Osteocyte (in vitro differentiated cells): ENCODE measurements at regions not wholly inside any gene's neighbourhood (a gene's known extent, or its start where the extent isn't known, plus 50 kb on each side); places are given as distances from the start of the nearest gene placed in this dataset.

Experiments
- DNase-seq: peaks from one replicate; pipeline ENCODE4 v3.0.0; 2021; ENCODE audit warnings: mixed read lengths; ENCODE audit not compliant: unreplicated experiment; ENCODE audit errors: extremely low spot score
- H3K27ac Mint-ChIP-seq: one replicate; pipeline ENCODE4 v1.8.0; 2021; ENCODE audit warnings: mild to moderate bottlenecking, mixed read lengths; ENCODE audit not compliant: unreplicated experiment
- H3K27me3 Mint-ChIP-seq: one replicate; pipeline ENCODE4 v1.8.0; 2021; ENCODE audit warnings: mixed read lengths; ENCODE audit not compliant: unreplicated experiment
- H3K36me3 Mint-ChIP-seq: one replicate; pipeline ENCODE4 v1.8.0; 2021; ENCODE audit warnings: mixed read lengths; ENCODE audit not compliant: unreplicated experiment
- H3K4me1 Mint-ChIP-seq: one replicate; pipeline ENCODE4 v1.8.0; 2021; ENCODE audit warnings: mixed read lengths; ENCODE audit not compliant: unreplicated experiment
- H3K4me3 Mint-ChIP-seq: one replicate; pipeline ENCODE4 v1.8.0; 2021; ENCODE audit warnings: mild to moderate bottlenecking, moderate library complexity, mixed read lengths; ENCODE audit not compliant: unreplicated experiment
- H3K9me3 Mint-ChIP-seq: one replicate; pipeline ENCODE4 v1.8.0; 2021; ENCODE audit warnings: mixed read lengths; ENCODE audit not compliant: unreplicated experiment
- TF ChIP-seq, protein P1 (sequence below): fragments of 200-600 bp; sonication (generic); IDR thresholded peaks from 2 replicates; pipeline ENCODE4 v1.5.0; 2021; ENCODE audit warnings: antibody characterized with exemption, mild to moderate bottlenecking, moderate library complexity

DNA sequence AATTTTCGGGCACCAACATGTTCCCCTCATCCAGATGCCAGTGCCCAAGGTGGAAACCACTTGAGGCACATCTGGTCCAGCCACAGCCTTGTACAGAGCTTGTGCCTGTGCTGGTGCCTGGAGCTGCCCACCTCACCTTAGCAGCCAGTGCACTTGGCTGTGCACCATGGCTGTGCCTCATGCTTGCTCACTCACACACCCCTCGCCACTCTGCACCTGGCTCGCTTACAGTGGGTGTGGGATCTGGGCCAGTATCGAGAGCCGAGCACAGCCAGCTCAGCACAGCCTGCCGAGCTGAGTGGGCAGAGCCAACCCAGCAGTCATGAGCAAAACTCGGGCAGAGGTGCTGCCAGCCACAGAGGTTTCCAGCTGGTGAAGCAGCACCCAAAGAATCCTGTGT, 139.9 kb upstream of the NUPR2 start:
- peaks cover 48% of the 10 kb centered on the region for H3K9me3 Mint-ChIP-seq
- no peaks in the 10 kb centered on the region for H3K4me1 Mint-ChIP-seq
- H3K36me3 Mint-ChIP-seq: no peaks in the 10 kb centered on the region
- H3K27ac Mint-ChIP-seq: no peak overlapping the region
- TF ChIP-seq, protein P1, sequence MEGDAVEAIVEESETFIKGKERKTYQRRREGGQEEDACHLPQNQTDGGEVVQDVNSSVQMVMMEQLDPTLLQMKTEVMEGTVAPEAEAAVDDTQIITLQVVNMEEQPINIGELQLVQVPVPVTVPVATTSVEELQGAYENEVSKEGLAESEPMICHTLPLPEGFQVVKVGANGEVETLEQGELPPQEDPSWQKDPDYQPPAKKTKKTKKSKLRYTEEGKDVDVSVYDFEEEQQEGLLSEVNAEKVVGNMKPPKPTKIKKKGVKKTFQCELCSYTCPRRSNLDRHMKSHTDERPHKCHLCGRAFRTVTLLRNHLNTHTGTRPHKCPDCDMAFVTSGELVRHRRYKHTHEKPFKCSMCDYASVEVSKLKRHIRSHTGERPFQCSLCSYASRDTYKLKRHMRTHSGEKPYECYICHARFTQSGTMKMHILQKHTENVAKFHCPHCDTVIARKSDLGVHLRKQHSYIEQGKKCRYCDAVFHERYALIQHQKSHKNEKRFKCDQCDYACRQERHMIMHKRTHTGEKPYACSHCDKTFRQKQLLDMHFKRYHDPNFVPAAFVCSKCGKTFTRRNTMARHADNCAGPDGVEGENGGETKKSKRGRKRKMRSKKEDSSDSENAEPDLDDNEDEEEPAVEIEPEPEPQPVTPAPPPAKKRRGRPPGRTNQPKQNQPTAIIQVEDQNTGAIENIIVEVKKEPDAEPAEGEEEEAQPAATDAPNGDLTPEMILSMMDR: no peak
- H3K27me3 Mint-ChIP-seq: no peaks in the 10 kb centered on the region
- no peak overlapping the region for H3K4me3 Mint-ChIP-seq
- no peak for DNase-seq

DNA sequence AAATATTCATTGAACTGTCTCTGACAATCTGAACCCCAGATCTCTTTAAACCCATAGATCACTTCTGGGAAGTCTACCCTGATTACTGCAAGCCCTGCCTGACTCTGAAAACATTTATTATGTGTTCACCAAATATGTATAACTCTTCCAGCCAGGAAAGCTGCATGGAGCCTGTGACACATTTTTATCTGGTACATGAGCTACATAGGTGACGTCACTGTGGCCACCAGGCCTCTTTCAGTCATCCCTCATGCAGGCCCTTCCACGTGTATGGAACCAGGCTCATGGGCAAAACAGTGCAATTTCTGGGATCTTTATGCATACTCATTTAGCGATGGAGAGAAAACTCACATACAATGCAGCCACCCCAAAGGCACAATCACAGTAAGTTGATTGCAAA, 133.9 kb upstream of the NUPR2 start:
- Mint-ChIP-seq H3K27me3 (no peaks in the 10 kb centered on the region), H3K36me3 (no peaks in the 10 kb centered on the region), H3K9me3 (peaks cover 45% of the 10 kb centered on the region), H3K4me3 (no peak overlapping the region), H3K4me1 (no peaks in the 10 kb centered on the region), H3K27ac (no peak overlapping the region)
- TF ChIP-seq, protein P1: no peak
- no peak for DNase-seq

DNA sequence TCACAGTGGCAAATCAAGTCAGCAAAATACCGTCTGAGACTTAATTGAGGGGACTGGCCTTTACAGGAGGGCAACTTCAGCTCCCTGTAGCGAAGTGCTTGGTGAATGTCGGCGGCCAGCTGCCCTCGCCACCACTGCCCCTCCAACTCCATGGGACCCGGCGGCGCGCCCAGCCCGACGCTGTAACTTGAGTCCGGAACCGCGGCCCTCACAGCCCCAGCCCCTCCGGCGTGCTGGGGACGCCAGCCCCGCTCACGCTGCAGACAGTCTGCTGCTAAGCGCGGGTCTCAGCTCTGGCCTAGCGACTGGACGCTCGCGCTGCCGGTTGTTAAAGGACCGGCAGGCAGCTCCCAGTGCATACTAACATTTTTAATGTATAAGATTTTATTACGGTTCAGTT, 113.4 kb upstream of the NUPR2 start:
- H3K27ac Mint-ChIP-seq: no peak overlapping the region
- H3K9me3 Mint-ChIP-seq: peaks cover 42% of the 10 kb centered on the region
- no peak overlapping the region for H3K4me3 Mint-ChIP-seq
- TF ChIP-seq, protein P1: no peak
- H3K36me3 Mint-ChIP-seq: no peaks in the 10 kb centered on the region
- no peaks in the 10 kb centered on the region for H3K4me1 Mint-ChIP-seq
- no peaks in the 10 kb centered on the region for H3K27me3 Mint-ChIP-seq
- peak; percentile 77 for DNase-seq

DNA sequence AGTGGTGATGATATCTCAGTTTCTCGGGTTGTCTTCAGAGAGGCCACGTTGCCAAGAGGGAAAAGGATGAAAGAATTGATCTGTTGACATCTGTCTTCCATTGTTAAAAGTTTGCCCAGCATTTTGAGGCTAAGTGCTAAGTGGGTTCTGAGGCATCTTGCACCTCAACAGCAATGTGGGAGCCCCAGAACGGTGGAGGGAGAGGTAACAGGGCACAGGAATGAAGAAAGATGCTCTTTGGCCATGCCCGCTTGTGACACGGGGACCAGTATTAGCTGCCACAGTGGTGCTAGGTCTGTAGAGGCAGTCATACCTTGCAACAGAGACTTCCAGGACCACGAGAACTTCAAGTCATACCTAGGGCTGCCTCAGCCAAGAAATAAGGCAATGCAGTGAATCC, 106.6 kb upstream of the NUPR2 start:
- Mint-ChIP-seq H3K27ac (no peak overlapping the region), H3K4me3 (no peak overlapping the region), H3K27me3 (no peaks in the 10 kb centered on the region), H3K4me1 (no peaks in the 10 kb centered on the region), H3K36me3 (no peaks in the 10 kb centered on the region), H3K9me3 (peaks cover 52% of the 10 kb centered on the region)
- peak; percentile 59 for DNase-seq
- TF ChIP-seq, protein P1: no peak

DNA sequence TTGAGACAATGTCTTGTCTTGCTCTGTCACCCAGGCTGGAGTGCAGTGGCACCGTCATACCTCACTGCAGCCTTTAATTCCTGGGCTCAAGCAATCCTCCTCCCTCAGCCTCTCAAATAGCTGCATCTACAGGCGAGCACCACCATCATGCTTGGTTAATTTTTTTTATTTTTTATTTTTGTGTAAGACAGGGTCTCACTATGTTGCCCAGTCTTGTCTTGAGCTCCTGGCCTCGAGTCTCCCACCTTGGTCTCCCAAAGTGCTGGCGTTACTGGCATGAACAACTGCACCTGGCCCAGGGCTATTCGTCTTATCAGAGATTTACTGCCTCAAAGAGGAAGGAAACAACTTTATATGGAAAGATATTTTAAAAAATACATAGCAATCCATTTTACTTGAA, 102.8 kb upstream of the NUPR2 start:
- peaks cover 56% of the 10 kb centered on the region for H3K9me3 Mint-ChIP-seq

More for the DNA sequence above, 102.8 kb upstream of the NUPR2 start:
- Mint-ChIP-seq H3K4me3 (no peak overlapping the region), H3K36me3 (no peaks in the 10 kb centered on the region), H3K27me3 (no peaks in the 10 kb centered on the region), H3K4me1 (no peaks in the 10 kb centered on the region), H3K27ac (no peak overlapping the region)
- peak; percentile 56 for DNase-seq
- TF ChIP-seq, protein P1: no peak
